HCT116 (cell line): ENCODE measurements at regions not wholly inside any gene's neighbourhood (a gene's known extent, or its start where the extent isn't known, plus 50 kb on each side); places are given as distances from the start of the nearest gene placed in this dataset.

Source experiments
- ATAC-seq: fragments of 200-7000 bp; cut with Tn5 transposase; 2 replicates; pipeline ENCODE4 v1.9.1; 2020; ENCODE audit warnings: mild to moderate bottlenecking, moderate library complexity
- BruUV-seq: library from RNA; stranded (reverse); fragments of 400-500 nt; replicated peaks from 2 replicates; lab custom pipeline; 2021; lab: Mats Ljungman, UMichigan
- CTCF ChIA-PET: fragments of 300-600 bp; sonication (Branson Sonifier 250); formaldehyde crosslinking; loops from one replicate; lab custom pipeline; 2021; ENCODE audit warnings: antibody characterized with exemption; lab: Charles Lee
- POLR2A ChIA-PET: fragments of 300-600, 350-600 bp; sonication (Branson Sonifier 250); formaldehyde crosslinking; loops from one replicate; lab custom pipeline; 2021; ENCODE audit warnings: antibody characterized with exemption; lab: Charles Lee
- RAD21 ChIA-PET, 2 experiments: fragments of 300-600 bp; sonication (Branson Sonifier 250); formaldehyde crosslinking; loops; one replicate each; lab custom pipeline; 2023; ENCODE audit warnings: low total read pairs in 2 of 2; ENCODE audit not compliant: uncharacterized antibody in 2 of 2, unreplicated experiment in 2 of 2, low non-redundant PET in 1 of 2; lab: Charles Lee
- DNase-seq: peaks from one replicate; pipeline ENCODE4 v3.0.0-alpha.2; 2010; ENCODE audit warnings: low read depth, low spot score
- H2AFZ ChIP-seq: fragments of 200-600 bp; shearing (Covaris generic), sonication (generic); 2 replicates; pipeline ENCODE4 v1.6.1; 2017; ENCODE audit warnings: low read depth, mixed run types, mixed read lengths, antibody characterized with exemption, low read length; ENCODE audit not compliant: poor library complexity, severe bottlenecking
- H3K27ac ChIP-seq: 2 replicates; pipeline ENCODE4 v1.5.1; 2012; ENCODE audit warnings: low read depth, low read length
- H3K27me3 ChIP-seq: fragments of 200-600 bp; sonication (generic); 2 replicates; pipeline ENCODE4 v1.6.1; 2016; ENCODE audit warnings: mixed run types, low read length, mixed read lengths; ENCODE audit not compliant: insufficient read depth
- H3K36me3 ChIP-seq, 2 experiments: fragments of 200-500 bp in 1 of 2; fragments of 200-600 bp in 1 of 2; sonication (Bioruptor generic) in 1 of 2; sonication (generic) in 1 of 2; 2 replicates each; pipeline versions ENCODE4 v1.5.1 to v1.6.1; 2014 to 2016; ENCODE audit warnings: low read length in 2 of 2, inconsistent platforms in 1 of 2, mixed read lengths in 1 of 2, mixed run types in 1 of 2; ENCODE audit not compliant: insufficient read depth in 2 of 2, control insufficient read depth in 1 of 2
- H3K4me1 ChIP-seq, 2 experiments: fragments of 200-600 bp in 1 of 2; sonication (generic) in 1 of 2; 2 replicates each; pipeline versions ENCODE4 v1.5.1 to v1.6.1; 2012 to 2017; ENCODE audit warnings: low read length in 2 of 2, inconsistent platforms in 1 of 2, mild to moderate bottlenecking in 1 of 2, mixed read lengths in 1 of 2, mixed run types in 1 of 2, moderate library complexity in 1 of 2; ENCODE audit not compliant: insufficient read depth in 2 of 2, control insufficient read depth in 1 of 2
- H3K4me2 ChIP-seq: fragments of 200-600 bp; sonication (generic); 2 replicates; pipeline ENCODE4 v1.6.1; 2017; ENCODE audit warnings: mixed run types, low read length, mixed read lengths
- H3K4me3 ChIP-seq, 2 experiments: fragments of 200-600 bp in 1 of 2; sonication (generic) in 1 of 2; replicated peaks in 1 of 2; 2 replicates each; pipeline ENCODE4 v1.5.1; 2011 to 2016; ENCODE audit warnings: low read length in 2 of 2, control low read depth in 1 of 2, low read depth in 1 of 2, mild to moderate bottlenecking in 1 of 2, mixed read lengths in 1 of 2, mixed run types in 1 of 2
- H3K79me2 ChIP-seq: fragments of 200-600 bp; sonication (generic); 2 replicates; pipeline ENCODE4 v1.6.1; 2017; ENCODE audit warnings: mild to moderate bottlenecking, mixed run types, low read length, moderate library complexity, mixed read lengths; ENCODE audit not compliant: insufficient read depth
- H3K9ac ChIP-seq: fragments of 200-600 bp; sonication (generic); 2 replicates; pipeline ENCODE4 v1.6.1; 2016; ENCODE audit warnings: low read length, mixed read lengths
- H3K9me2 ChIP-seq: fragments of 200-600 bp; sonication (generic), shearing (Covaris generic); 2 replicates; pipeline ENCODE4 v1.6.1; 2017; ENCODE audit warnings: mixed run types, mild to moderate bottlenecking, moderate library complexity; ENCODE audit not compliant: insufficient read depth
- H3K9me3 ChIP-seq, 2 experiments: fragments of 200-500 bp in 1 of 2; fragments of 200-600 bp in 1 of 2; sonication (Bioruptor generic) in 1 of 2; sonication (generic) in 1 of 2; 2 replicates each; pipeline ENCODE4 v1.6.1; 2014 to 2017; ENCODE audit warnings: low read length in 2 of 2, mixed read lengths in 2 of 2, inconsistent platforms in 1 of 2, low read depth in 1 of 2, mild to moderate bottlenecking in 1 of 2, mixed run types in 1 of 2, moderate library complexity in 1 of 2; ENCODE audit not compliant: control insufficient read depth in 1 of 2, insufficient read depth in 1 of 2
- H4K20me1 ChIP-seq: fragments of 200-600 bp; sonication (generic), shearing (Covaris generic); 2 replicates; pipeline ENCODE4 v1.6.1; 2017; ENCODE audit warnings: mixed run types, mild to moderate bottlenecking, moderate library complexity; ENCODE audit not compliant: insufficient read depth
- ATF3 ChIP-seq: IDR thresholded peaks from 2 replicates; pipeline ENCODE4 v1.6.1; 2012
- CBX3 ChIP-seq: IDR thresholded peaks from 2 replicates; pipeline ENCODE4 v1.6.1; 2012; ENCODE audit warnings: low read depth
- CEBPB ChIP-seq: IDR thresholded peaks from 2 replicates; pipeline ENCODE4 v1.6.1; 2012; ENCODE audit warnings: low read depth
- EGR1 ChIP-seq: IDR thresholded peaks from 2 replicates; pipeline ENCODE4 v1.6.1; 2012; ENCODE audit warnings: low read depth
- EZH2 ChIP-seq: fragments of 200-600 bp; sonication (generic); IDR thresholded peaks from 2 replicates; pipeline ENCODE4 v1.6.1; 2017; ENCODE audit warnings: antibody characterized with exemption, mixed run types
- EZH2phosphoT487 ChIP-seq: fragments of 200-600 bp; IDR thresholded peaks from 2 replicates; pipeline ENCODE4 v1.6.1; 2018; ENCODE audit warnings: antibody characterized with exemption, borderline replicate concordance
- MAX ChIP-seq: IDR thresholded peaks from 2 replicates; pipeline ENCODE4 v1.6.1; 2012
- POLR2A ChIP-seq: IDR thresholded peaks from 2 replicates; pipeline ENCODE4 v1.7.0; 2011; ENCODE audit warnings: borderline replicate concordance; ENCODE audit not compliant: insufficient read depth, insufficient read length; ENCODE audit errors: extremely low read depth
- POLR2AphosphoS5 ChIP-seq: IDR thresholded peaks from 2 replicates; pipeline ENCODE4 v1.6.1; 2011; ENCODE audit warnings: mild to moderate bottlenecking, low read depth, low read length, moderate library complexity
- RAD21 ChIP-seq: IDR thresholded peaks from 2 replicates; pipeline ENCODE4 v1.6.1; 2012; ENCODE audit warnings: low read depth, mild to moderate bottlenecking
- REST ChIP-seq: IDR thresholded peaks from 2 replicates; pipeline ENCODE4 v1.6.1; 2012; ENCODE audit warnings: low read depth
- SP1 ChIP-seq: IDR thresholded peaks from 2 replicates; pipeline ENCODE4 v1.6.1; 2012; ENCODE audit warnings: low read depth
- SRF ChIP-seq: IDR thresholded peaks from 2 replicates; pipeline ENCODE4 v1.6.1; 2012; ENCODE audit warnings: low read depth
- ZBTB33 ChIP-seq: IDR thresholded peaks from 2 replicates; pipeline ENCODE4 v1.6.1; 2011; ENCODE audit warnings: mild to moderate bottlenecking, low read length, moderate library complexity; ENCODE audit not compliant: insufficient replicate concordance; ENCODE audit errors: extremely low read depth
- ZFX ChIP-seq: fragments of 450-650 bp; IDR thresholded peaks from 2 replicates; pipeline ENCODE4 v1.6.1; 2017
- ZNF274 ChIP-seq: fragments of 200-500 bp; sonication (Bioruptor generic); IDR thresholded peaks from 2 replicates; pipeline ENCODE4 v1.6.1; 2014; ENCODE audit warnings: mild to moderate bottlenecking, low read depth, low read length, inconsistent platforms
- intact Hi-C: fragments of 100-400 bp; cut with micrococcal nuclease; formaldehyde crosslinking; loops from 2 replicates; pipeline ENCODE4 v1.10.0; 2022

- intact Hi-C loops, result no loop called here
- no peak for ATAC-seq
- CTCF ChIA-PET, result no interaction called here
- H3K4me2 ChIP-seq, result no peak overlapping the region
- RAD21 ChIA-PET, result no interaction called here
- H3K9me2 ChIP-seq, result no peaks in the 10 kb centered on the region
- peaks cover 7 to 19% of the 10 kb centered on the region in 2 experiments; a peak in 3 of 4 replicates for H3K4me1 ChIP-seq
- H3K9ac ChIP-seq, result no peak overlapping the region
- BruUV-seq, result no TSS peak
- TF ChIP-seq POLR2AphosphoS5 (no peak), CBX3 (no peak), EZH2 (no peak), EGR1 (no peak), ZBTB33 (no peak), SP1 (no peak), SRF (no peak), REST (no peak), MAX (no peak), ZNF274 (no peak), ATF3 (no peak), CEBPB (no peak), ZFX (no peak), EZH2phosphoT487 (no peak), RAD21 (no peak), POLR2A (no peak)
- TF ChIP-seq, all 23 proteins: peak for 0
- DNase-seq, result no peak
- Histone ChIP-seq H2AFZ (no peak overlapping the region), H3K36me3 (no peaks in the 10 kb centered on the region), H4K20me1 (no peaks in the 10 kb centered on the region), H3K4me3 (no peak overlapping the region), H3K9me3 (no peaks in the 10 kb centered on the region), H3K27me3 (no peaks in the 10 kb centered on the region), H3K79me2 (no peaks in the 10 kb centered on the region), H3K27ac (no peak overlapping the region)
- POLR2A ChIA-PET, result no interaction called here
These were observed 698.8 kb downstream of the KCNJ2 start for GRCh38 chr17:70868149-70868548.
